ENCODE measurements at regions not wholly inside any gene's neighbourhood (a gene's known extent, or its start where the extent isn't known, plus 50 kb on each side); places are given as distances from the start of the nearest gene placed in this dataset.

DNA sequence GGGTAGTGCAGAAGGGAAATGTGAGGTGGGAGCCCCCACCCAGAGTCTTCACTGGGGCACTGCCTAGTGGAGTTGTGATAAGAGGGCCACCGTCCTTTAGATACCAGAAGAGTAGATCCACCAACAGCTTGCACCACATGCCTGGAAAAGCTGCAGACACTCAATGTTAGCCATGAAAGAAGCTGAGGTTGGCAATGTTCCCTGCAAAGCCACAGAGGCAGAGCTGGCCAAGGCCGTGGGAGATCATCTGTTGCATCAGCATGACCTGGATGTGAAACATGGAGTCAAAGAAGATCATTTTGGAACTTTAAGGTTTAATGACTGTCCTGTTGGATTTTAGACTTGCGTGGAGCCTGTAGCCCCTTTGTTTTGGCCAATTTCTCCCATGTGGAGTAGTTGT lies 468.4 kb upstream of the FOXG1 start:
- TF ChIP-seq, protein P1, sequence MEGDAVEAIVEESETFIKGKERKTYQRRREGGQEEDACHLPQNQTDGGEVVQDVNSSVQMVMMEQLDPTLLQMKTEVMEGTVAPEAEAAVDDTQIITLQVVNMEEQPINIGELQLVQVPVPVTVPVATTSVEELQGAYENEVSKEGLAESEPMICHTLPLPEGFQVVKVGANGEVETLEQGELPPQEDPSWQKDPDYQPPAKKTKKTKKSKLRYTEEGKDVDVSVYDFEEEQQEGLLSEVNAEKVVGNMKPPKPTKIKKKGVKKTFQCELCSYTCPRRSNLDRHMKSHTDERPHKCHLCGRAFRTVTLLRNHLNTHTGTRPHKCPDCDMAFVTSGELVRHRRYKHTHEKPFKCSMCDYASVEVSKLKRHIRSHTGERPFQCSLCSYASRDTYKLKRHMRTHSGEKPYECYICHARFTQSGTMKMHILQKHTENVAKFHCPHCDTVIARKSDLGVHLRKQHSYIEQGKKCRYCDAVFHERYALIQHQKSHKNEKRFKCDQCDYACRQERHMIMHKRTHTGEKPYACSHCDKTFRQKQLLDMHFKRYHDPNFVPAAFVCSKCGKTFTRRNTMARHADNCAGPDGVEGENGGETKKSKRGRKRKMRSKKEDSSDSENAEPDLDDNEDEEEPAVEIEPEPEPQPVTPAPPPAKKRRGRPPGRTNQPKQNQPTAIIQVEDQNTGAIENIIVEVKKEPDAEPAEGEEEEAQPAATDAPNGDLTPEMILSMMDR (IDR thresholded peaks at IDR 0.05) = no peak
- no peak for TF ChIP-seq EZH2 (IDR thresholded peaks at IDR 0.05; ENCODE audit: borderline replicate concordance, insufficient read depth, low read depth, low read length, poor library complexity, severe bottlenecking)
